Thyroid gland (tissue), 4 donors: ENCODE measurements at regions not wholly inside any gene's neighbourhood (a gene's known extent, or its start where the extent isn't known, plus 50 kb on each side); places are given as distances from the start of the nearest gene placed in this dataset.
"Not testable (repeated sequence)": the region's sequence is repeated elsewhere in the genome, so short reads cannot be mapped to it uniquely, and the experiment has no call there.

Source experiments
- DNase-seq, 2 donors: peaks; one replicate each; pipeline ENCODE4 v3.0.0-alpha.2; 2019
- H3K27ac ChIP-seq, 3 donors: fragments of 200-600 bp; sonication (generic); 1 replicate in 2 of 3; 2 replicates in 1 of 3; pipeline ENCODE4 v1.5.1; 2016 to 2019; ENCODE audit warnings: mild to moderate bottlenecking in 1 of 3, moderate library complexity in 1 of 3
- H3K27me3 ChIP-seq: fragments of 200-600 bp; sonication (generic); one replicate; pipeline ENCODE4 v1.5.1; 2019
- H3K36me3 ChIP-seq, 2 donors: fragments of 200-600 bp; sonication (generic); one replicate each; pipeline ENCODE4 v1.5.1; 2016 to 2019
- H3K4me1 ChIP-seq, 2 donors: fragments of 200-600 bp; sonication (generic); one replicate each; pipeline ENCODE4 v1.5.1; 2017 to 2019
- H3K4me3 ChIP-seq, 3 donors: fragments of 200-600 bp; sonication (generic); replicated peaks in 1 of 3; 1 replicate in 2 of 3; 2 replicates in 1 of 3; pipeline ENCODE4 v1.5.1; 2016; ENCODE audit warnings: mild to moderate bottlenecking in 1 of 3
- H3K9me3 ChIP-seq: fragments of 200-600 bp; sonication (generic); one replicate; pipeline ENCODE4 v1.5.1; 2017
- POLR2A ChIP-seq, 2 donors: fragments of 450-650 bp; IDR thresholded peaks; one replicate each; pipeline ENCODE4 v1.6.1; 2017; ENCODE audit warnings: antibody characterized with exemption in 2 of 2, mild to moderate bottlenecking in 2 of 2, moderate library complexity in 1 of 2
- WGBS, 2 donors: methylation state at CpG; one replicate each; pipeline ENCODE4 v1.1.5; 2017; 5-methylcytosine and 5-hydroxymethylcytosine counted together
- intact Hi-C: fragments of 100-400 bp; cut with DNase I; formaldehyde crosslinking; loops from one replicate; pipeline ENCODE4 v1.15.1; 2023
- TF ChIP-seq, protein P1 (sequence below), 6 experiments: fragments of 200-600 bp in 3 of 6; fragments of 450-650 bp in 3 of 6; sonication (generic) in 3 of 6; IDR thresholded peaks; one replicate each; pipeline ENCODE4 v1.5.1; 2016 to 2019; ENCODE audit warnings: antibody characterized with exemption in 6 of 6, mild to moderate bottlenecking in 2 of 6, inconsistent platforms in 1 of 6, moderate library complexity in 1 of 6

DNA sequence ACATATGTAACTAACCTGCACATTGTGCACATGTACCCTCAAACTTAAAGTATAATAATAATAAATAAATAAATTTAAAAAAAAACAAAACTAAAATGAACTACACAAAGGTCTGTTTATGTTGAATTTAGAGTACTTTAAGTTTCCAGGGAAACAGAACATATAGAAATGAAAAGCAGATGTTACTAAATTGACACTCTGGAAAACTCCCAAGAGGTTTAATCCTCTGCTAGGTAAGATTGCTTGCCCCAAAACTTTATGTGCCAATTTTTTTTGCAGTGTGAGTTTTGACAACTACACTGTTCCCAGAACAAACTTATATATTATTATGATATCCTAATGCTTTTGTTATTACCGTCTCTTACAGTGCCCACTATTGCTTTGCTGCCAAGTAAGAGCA is 134.3 kb upstream of the MRPS30 start:
- Histone ChIP-seq H3K4me3 (no peak overlapping the region), H3K9me3 (no peaks in the 10 kb centered on the region), H3K36me3 (no peaks in the 10 kb centered on the region), H3K27me3 (no peaks in the 10 kb centered on the region), H3K4me1 (no peaks in the 10 kb centered on the region), H3K27ac (no peak overlapping the region)
- intact Hi-C loops = no loop called here
- TF ChIP-seq, protein P1, sequence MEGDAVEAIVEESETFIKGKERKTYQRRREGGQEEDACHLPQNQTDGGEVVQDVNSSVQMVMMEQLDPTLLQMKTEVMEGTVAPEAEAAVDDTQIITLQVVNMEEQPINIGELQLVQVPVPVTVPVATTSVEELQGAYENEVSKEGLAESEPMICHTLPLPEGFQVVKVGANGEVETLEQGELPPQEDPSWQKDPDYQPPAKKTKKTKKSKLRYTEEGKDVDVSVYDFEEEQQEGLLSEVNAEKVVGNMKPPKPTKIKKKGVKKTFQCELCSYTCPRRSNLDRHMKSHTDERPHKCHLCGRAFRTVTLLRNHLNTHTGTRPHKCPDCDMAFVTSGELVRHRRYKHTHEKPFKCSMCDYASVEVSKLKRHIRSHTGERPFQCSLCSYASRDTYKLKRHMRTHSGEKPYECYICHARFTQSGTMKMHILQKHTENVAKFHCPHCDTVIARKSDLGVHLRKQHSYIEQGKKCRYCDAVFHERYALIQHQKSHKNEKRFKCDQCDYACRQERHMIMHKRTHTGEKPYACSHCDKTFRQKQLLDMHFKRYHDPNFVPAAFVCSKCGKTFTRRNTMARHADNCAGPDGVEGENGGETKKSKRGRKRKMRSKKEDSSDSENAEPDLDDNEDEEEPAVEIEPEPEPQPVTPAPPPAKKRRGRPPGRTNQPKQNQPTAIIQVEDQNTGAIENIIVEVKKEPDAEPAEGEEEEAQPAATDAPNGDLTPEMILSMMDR (IDR thresholded peaks at IDR 0.05) = no peak
- no peak for TF ChIP-seq POLR2A (IDR thresholded peaks at IDR 0.05)
- WGBS, 2 donors = 91 to 95% methylated on average over 1 of the region's 1 CpG
- no peak for DNase-seq

DNA sequence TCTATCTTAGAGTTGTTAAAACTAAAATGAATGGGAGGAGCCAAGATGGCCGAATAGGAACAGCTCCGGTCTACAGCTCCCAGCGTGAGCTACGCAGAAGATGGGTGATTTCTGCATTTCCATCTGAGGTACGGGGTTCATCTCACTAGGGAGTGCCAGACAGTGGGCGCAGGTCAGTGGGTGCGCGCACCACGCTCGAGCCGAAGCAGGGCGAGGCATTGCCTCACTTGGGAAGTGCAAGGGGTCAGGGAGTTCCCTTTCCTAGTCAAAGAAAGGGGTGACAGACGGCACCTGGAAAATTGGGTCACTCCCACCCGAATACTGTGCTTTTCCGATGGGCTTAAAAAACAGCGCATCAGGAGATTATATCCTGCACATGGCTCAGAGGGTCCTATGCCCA is 140.3 kb upstream of the MRPS30 start:
- H3K36me3 ChIP-seq, intact Hi-C loops: not testable (repeated sequence)

DNA sequence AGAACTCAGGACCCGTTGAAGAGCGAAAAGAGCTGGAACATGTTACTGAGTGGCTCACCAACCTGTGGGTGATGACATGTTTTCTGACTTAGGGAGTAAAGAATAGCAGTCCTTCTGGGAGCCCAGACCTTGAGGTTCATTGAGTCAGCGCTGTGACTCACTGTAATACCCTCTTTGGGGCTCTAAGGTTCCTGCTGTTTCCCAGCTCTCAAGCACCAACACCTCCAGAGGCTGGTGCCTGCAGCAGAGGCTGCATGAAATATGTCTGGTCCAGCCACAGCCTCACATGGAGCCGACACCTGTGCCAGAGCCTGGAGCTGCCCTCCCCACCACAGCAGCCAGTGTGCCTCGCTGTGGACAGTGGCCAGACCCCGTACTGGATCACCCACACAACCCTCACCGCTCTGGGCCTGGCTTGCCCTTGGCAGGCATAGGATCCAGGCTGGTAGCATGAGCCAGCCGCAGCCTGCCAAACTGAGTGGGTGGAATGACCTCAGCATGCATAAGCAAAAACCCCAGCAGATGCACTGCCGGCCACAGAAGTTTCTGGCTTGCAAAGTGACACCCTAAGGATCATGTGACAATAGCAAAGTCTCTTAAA is 143.5 kb upstream of the MRPS30 start:
- no peak for DNase-seq
- 77 to 82% methylated on average over 7 of the region's 9 CpGs for WGBS, 2 donors
- H3K27ac ChIP-seq = no peak overlapping the region
- H3K4me3 ChIP-seq = no peak overlapping the region
- no peak for TF ChIP-seq POLR2A (IDR thresholded peaks at IDR 0.05)
- TF ChIP-seq, protein P1 (IDR thresholded peaks at IDR 0.05) = no peak
- intact Hi-C loops = no loop called here
- H3K27me3 ChIP-seq = no peaks in the 10 kb centered on the region
- H3K36me3 ChIP-seq = no peaks in the 10 kb centered on the region
- no peaks in the 10 kb centered on the region for H3K9me3 ChIP-seq
- H3K4me1 ChIP-seq = no peaks in the 10 kb centered on the region

More for the DNA sequence above, 140.3 kb upstream of the MRPS30 start:
- DNase-seq, H3K4me1 ChIP-seq, H3K9me3 ChIP-seq, H3K4me3 ChIP-seq, H3K27me3 ChIP-seq, H3K27ac ChIP-seq: not testable (repeated sequence)
- 90 to 91% methylated on average over 16 of the region's 16 CpGs for WGBS, 2 donors

DNA sequence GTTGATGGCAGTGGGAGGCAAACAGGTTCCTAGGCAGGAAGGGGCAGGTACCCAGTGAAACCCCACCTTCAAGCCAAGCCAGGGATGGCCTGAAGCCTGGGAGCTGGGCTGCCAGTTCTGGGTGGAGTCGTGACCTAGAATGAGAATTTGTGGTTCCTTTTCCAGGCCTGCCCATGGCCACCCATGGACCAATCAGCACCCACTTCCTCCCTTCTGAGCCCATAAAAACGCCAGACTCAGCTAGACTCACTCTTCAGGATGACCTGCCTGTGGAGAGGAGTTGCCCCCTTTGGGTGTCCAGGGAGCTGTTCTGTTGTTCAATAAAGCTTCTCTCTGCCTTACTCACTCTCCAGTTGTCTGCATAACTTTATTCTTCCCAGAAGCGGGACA is 144.0 kb upstream of the MRPS30 start:
- DNase-seq = no peak
- 84 to 88% methylated on average over 2 to 3 of the region's 3 CpGs for WGBS, 2 donors
- H3K4me1 ChIP-seq = no peaks in the 10 kb centered on the region
- no peak overlapping the region for H3K4me3 ChIP-seq
- H3K27me3 ChIP-seq = no peaks in the 10 kb centered on the region
- H3K27ac ChIP-seq = no peak overlapping the region
- H3K9me3 ChIP-seq = no peaks in the 10 kb centered on the region
- intact Hi-C loops = no loop called here
- TF ChIP-seq POLR2A (IDR thresholded peaks at IDR 0.05) = no peak
- TF ChIP-seq, protein P1 (IDR thresholded peaks at IDR 0.05) = no peak
- no peaks in the 10 kb centered on the region for H3K36me3 ChIP-seq

DNA sequence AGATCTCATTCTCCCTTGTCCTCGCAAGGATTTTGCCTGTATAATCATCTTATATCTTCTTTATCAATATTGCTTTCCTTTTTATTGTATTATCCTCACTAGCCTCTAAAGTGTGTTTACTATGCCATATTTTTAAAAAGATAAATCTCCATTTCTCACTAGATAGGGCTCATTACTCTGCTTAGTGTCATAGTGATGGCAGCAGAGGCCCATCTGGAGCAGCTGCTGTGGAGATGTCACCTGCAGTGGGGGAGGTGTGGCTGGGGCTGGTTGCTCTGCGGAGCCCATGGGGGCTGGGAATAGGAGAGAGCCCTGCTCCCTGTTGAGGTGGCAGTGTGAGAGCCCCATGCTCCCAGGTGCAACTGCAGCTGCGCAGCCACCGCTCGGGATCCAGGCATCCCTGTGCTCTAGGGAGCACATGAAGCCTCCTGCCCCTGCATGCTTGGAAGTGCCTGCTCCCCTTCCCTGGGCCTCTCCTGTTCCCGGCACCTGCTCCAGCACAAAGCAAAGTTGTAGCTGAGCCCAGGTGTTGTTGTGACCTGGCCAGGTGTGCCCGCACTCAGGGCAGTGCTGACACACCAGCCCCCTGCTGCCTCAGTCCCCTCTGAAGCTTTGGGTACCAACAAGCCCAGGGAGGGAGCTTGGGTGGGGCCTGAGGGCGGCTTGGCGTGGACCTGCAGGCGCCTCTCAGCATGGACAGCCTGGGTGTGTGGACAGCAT is 144.6 kb upstream of the MRPS30 start:
- no peak for DNase-seq
- intact Hi-C loops = no loop called here
- no peak for TF ChIP-seq POLR2A (IDR thresholded peaks at IDR 0.05)
- TF ChIP-seq, protein P1 (IDR thresholded peaks at IDR 0.05) = no peak
- H3K36me3 ChIP-seq = no peaks in the 10 kb centered on the region
- H3K27ac ChIP-seq = no peak overlapping the region
- H3K9me3 ChIP-seq = no peaks in the 10 kb centered on the region
- WGBS, 2 donors = 83 to 86% methylated on average over 9 to 10 of the region's 10 CpGs
- no peaks in the 10 kb centered on the region for H3K4me1 ChIP-seq
- no peak overlapping the region for H3K4me3 ChIP-seq
- no peaks in the 10 kb centered on the region for H3K27me3 ChIP-seq
